DOHH2 (cell line): ENCODE measurements at regions not wholly inside any gene's neighbourhood (a gene's known extent, or its start where the extent isn't known, plus 50 kb on each side); places are given as distances from the start of the nearest gene placed in this dataset.

Experiments used
- H3F3A ChIP-seq: fragments of 200-600 bp; sonication (generic), shearing (Covaris generic); 2 replicates; pipeline ENCODE4 v1.6.0; 2016; ENCODE audit warnings: antibody characterized with exemption, mild to moderate bottlenecking; ENCODE audit not compliant: control insufficient read depth, insufficient read depth
- H3K27ac ChIP-seq: fragments of 200-600 bp; sonication (generic); 2 replicates; pipeline ENCODE4 v1.5.1; 2014; ENCODE audit warnings: low read depth, mild to moderate bottlenecking, low read length, moderate library complexity
- H3K27me3 ChIP-seq: fragments of 200-600 bp; sonication (generic); 2 replicates; pipeline ENCODE4 v1.6.1; 2014; ENCODE audit warnings: mild to moderate bottlenecking, low read length, mixed read lengths; ENCODE audit not compliant: control insufficient read depth
- H3K36me3 ChIP-seq: fragments of 200-600 bp; sonication (generic); 2 replicates; pipeline ENCODE4 v1.6.1; 2014; ENCODE audit warnings: mild to moderate bottlenecking, low read length, moderate library complexity, mixed read lengths; ENCODE audit not compliant: control insufficient read depth
- H3K4me1 ChIP-seq: fragments of 200-600 bp; sonication (generic); 2 replicates; pipeline ENCODE4 v1.6.1; 2014; ENCODE audit warnings: mild to moderate bottlenecking, low read length, mixed read lengths; ENCODE audit not compliant: control insufficient read depth
- H3K4me2 ChIP-seq: fragments of 200-600 bp; sonication (generic); 2 replicates; pipeline ENCODE4 v1.6.0; 2014; ENCODE audit warnings: mild to moderate bottlenecking, low read length, moderate library complexity
- H3K4me3 ChIP-seq: fragments of 200-600 bp; sonication (generic); 2 replicates; pipeline ENCODE4 v1.5.1; 2014; ENCODE audit warnings: mild to moderate bottlenecking, low read length, mixed read lengths
- H3K79me2 ChIP-seq: fragments of 200-600 bp; sonication (generic); 2 replicates; pipeline ENCODE4 v1.6.1; 2014; ENCODE audit warnings: mild to moderate bottlenecking, low read length, mixed read lengths; ENCODE audit not compliant: control insufficient read depth
- H3K9me2 ChIP-seq: fragments of 200-600 bp; sonication (generic); replicated peaks from 2 replicates; pipeline ENCODE4 v1.6.1; 2014; ENCODE audit warnings: mild to moderate bottlenecking, low read length, mixed read lengths; ENCODE audit not compliant: control insufficient read depth
- H3K9me3 ChIP-seq: fragments of 200-600 bp; sonication (generic); 2 replicates; pipeline ENCODE4 v1.6.1; 2014; ENCODE audit warnings: antibody characterized with exemption, low read length, mixed read lengths; ENCODE audit not compliant: control insufficient read depth, insufficient read depth
- H4K20me1 ChIP-seq: fragments of 200-600 bp; sonication (generic); 2 replicates; pipeline ENCODE4 v1.6.0; 2014; ENCODE audit warnings: low read depth, mild to moderate bottlenecking, antibody characterized with exemption, low read length, moderate library complexity; ENCODE audit not compliant: control insufficient read depth, insufficient read depth
- CTCF ChIP-seq: fragments of 200-600 bp; sonication (generic); IDR thresholded peaks from one replicate; pipeline ENCODE4 v1.5.1; 2014; ENCODE audit warnings: antibody characterized with exemption, mild to moderate bottlenecking, low read depth, low read length; ENCODE audit not compliant: poor library complexity, severe bottlenecking
- EZH2phosphoT487 ChIP-seq: fragments of 200-600 bp; sonication (generic); IDR thresholded peaks from 2 replicates; pipeline ENCODE4 v1.6.1; 2017; ENCODE audit warnings: borderline replicate concordance, mild to moderate bottlenecking, antibody characterized with exemption, low read length, moderate library complexity, mixed read lengths

DNA sequence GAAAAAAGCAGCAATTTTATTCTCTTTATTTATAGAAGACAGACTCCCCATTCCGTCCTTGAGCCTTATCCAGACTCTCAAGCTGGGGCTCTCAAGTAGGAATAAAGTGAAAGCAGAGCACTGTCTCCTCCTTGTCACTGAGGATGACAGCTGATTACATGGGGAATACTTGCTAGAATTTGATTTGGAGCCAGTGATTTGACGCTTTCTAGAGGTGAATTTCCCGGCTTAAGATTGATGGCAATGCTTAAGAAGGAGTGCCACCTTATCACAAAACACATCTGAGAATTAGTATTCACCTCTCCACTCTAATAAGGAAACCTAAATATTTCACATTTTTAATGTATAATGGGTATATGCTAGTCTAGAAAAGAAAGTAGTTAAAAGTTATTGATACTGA is 135.4 kb upstream of the SLC39A10 start:
- TF ChIP-seq EZH2phosphoT487 (no peak), CTCF (no peak)
- H3K27ac ChIP-seq = no peak overlapping the region
- H3K4me1 ChIP-seq = no peaks in the 10 kb centered on the region
- no peaks in the 10 kb centered on the region for H3K9me2 ChIP-seq
- H3K27me3 ChIP-seq = no peaks in the 10 kb centered on the region
- no peaks in the 10 kb centered on the region for H3F3A ChIP-seq
- H3K4me2 ChIP-seq = no peak overlapping the region
- no peaks in the 10 kb centered on the region for H3K9me3 ChIP-seq
- H3K36me3 ChIP-seq = no peaks in the 10 kb centered on the region
- H4K20me1 ChIP-seq = no peaks in the 10 kb centered on the region
- no peak overlapping the region for H3K4me3 ChIP-seq
- H3K79me2 ChIP-seq = no peaks in the 10 kb centered on the region

DNA sequence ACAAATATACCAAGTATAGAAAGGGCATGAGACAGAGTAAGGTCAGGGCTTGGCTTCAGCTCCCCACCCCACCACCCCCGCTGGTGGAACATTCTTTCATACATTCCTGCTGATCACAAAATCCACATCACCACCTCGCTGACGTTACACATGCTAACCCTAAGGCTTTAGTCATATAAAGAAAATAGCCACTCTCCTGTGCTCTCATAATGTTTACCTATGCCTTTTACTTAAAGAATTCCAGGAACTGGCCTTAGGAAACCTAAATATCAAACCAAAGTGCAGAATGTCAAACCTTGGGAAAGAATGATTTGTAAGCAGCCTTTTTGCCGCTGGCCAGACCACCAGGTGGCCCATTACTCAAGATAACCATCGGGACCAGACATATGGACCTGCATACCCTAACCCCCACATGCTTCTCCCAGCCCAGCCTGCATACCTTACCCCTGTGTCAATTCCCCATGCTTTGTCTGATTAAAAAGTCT is 136.3 kb upstream of the SLC39A10 start:
- Histone ChIP-seq H3K4me3 (no peak overlapping the region), H3K27me3 (no peaks in the 10 kb centered on the region), H4K20me1 (no peaks in the 10 kb centered on the region), H3K9me3 (no peaks in the 10 kb centered on the region), H3K27ac (no peak overlapping the region), H3K4me1 (no peaks in the 10 kb centered on the region), H3K79me2 (no peaks in the 10 kb centered on the region), H3F3A (no peaks in the 10 kb centered on the region), H3K9me2 (no peaks in the 10 kb centered on the region), H3K4me2 (no peak overlapping the region), H3K36me3 (no peaks in the 10 kb centered on the region)
- TF ChIP-seq EZH2phosphoT487 = no peak
- TF ChIP-seq CTCF = no peak

GRCh38 chr2:195515551-195515950 is 141.5 kb upstream of the SLC39A10 start:
- no peaks in the 10 kb centered on the region for H3K9me2 ChIP-seq
- H3K79me2 ChIP-seq = no peaks in the 10 kb centered on the region
- no peaks in the 10 kb centered on the region for H3F3A ChIP-seq
- no peaks in the 10 kb centered on the region for H3K9me3 ChIP-seq
- H3K27ac ChIP-seq = no peak overlapping the region
- H3K4me2 ChIP-seq = no peak overlapping the region
- H4K20me1 ChIP-seq = no peaks in the 10 kb centered on the region
- peaks cover 7% of the 10 kb centered on the region for H3K4me1 ChIP-seq
- no peak overlapping the region for H3K4me3 ChIP-seq
- no peaks in the 10 kb centered on the region for H3K36me3 ChIP-seq
- no peaks in the 10 kb centered on the region for H3K27me3 ChIP-seq
- TF ChIP-seq EZH2phosphoT487 = no peak

GRCh38 chr2:195514365-195514764 is 142.7 kb upstream of the SLC39A10 start:
- no peaks in the 10 kb centered on the region for H4K20me1 ChIP-seq
- no peaks in the 10 kb centered on the region for H3K36me3 ChIP-seq
- no peaks in the 10 kb centered on the region for H3K9me2 ChIP-seq
- H3K4me3 ChIP-seq = no peak overlapping the region
- no peak overlapping the region for H3K4me2 ChIP-seq
- H3K4me1 ChIP-seq = peaks cover 7% of the 10 kb centered on the region
- H3K27me3 ChIP-seq = no peaks in the 10 kb centered on the region
- TF ChIP-seq EZH2phosphoT487 = no peak
- TF ChIP-seq CTCF = no peak
- no peaks in the 10 kb centered on the region for H3K79me2 ChIP-seq
- no peak overlapping the region for H3K27ac ChIP-seq
- H3K9me3 ChIP-seq = no peaks in the 10 kb centered on the region
- H3F3A ChIP-seq = no peaks in the 10 kb centered on the region
